Vagina (tissue), 2 donors: ENCODE measurements at regions not wholly inside any gene's neighbourhood (a gene's known extent, or its start where the extent isn't known, plus 50 kb on each side); places are given as distances from the start of the nearest gene placed in this dataset.

ENCODE experiments used
- DNase-seq, 2 donors: peaks; one replicate each; pipeline ENCODE4 v3.0.0-alpha.2; 2017; ENCODE audit errors: extremely low spot score in 2 of 2
- H3K27ac ChIP-seq: fragments of 200-600 bp; sonication (generic); one replicate; pipeline ENCODE4 v1.5.1; 2019
- H3K27me3 ChIP-seq: fragments of 200-600 bp; sonication (generic); one replicate; pipeline ENCODE4 v1.5.1; 2019
- H3K36me3 ChIP-seq, 2 donors: fragments of 200-600 bp; sonication (generic); one replicate each; pipeline ENCODE4 v1.5.1; 2017 to 2019
- H3K4me1 ChIP-seq: fragments of 200-600 bp; sonication (generic); one replicate; pipeline ENCODE4 v1.5.1; 2019
- H3K4me3 ChIP-seq, 2 donors: fragments of 200-600 bp; sonication (generic); 1 replicate in 1 of 2; 2 replicates in 1 of 2; pipeline ENCODE4 v1.5.1; 2016 to 2019
- H3K9me3 ChIP-seq: fragments of 200-600 bp; sonication (generic); one replicate; pipeline ENCODE4 v1.5.1; 2019
- CTCF ChIP-seq, 3 experiments: fragments of 450-650 bp in 2 of 3; fragments of 200-600 bp in 1 of 3; sonication (generic) in 1 of 3; IDR thresholded peaks; one replicate each; pipeline ENCODE4 v1.5.1; 2017 to 2019; ENCODE audit warnings: antibody characterized with exemption in 3 of 3, mild to moderate bottlenecking in 2 of 3, moderate library complexity in 2 of 3
- POLR2A ChIP-seq, 2 donors: fragments of 450-650 bp; IDR thresholded peaks; one replicate each; pipeline ENCODE4 v1.6.1; 2017; ENCODE audit warnings: antibody characterized with exemption in 2 of 2, mild to moderate bottlenecking in 2 of 2, moderate library complexity in 2 of 2
- POLR2AphosphoS5 ChIP-seq, 2 donors: sonication (generic); formaldehyde crosslinking; IDR thresholded peaks; one replicate each; pipeline ENCODE4 v1.9.0; 2017; ENCODE audit warnings: antibody characterized with exemption in 2 of 2, mild to moderate bottlenecking in 2 of 2, low read depth in 1 of 2; ENCODE audit not compliant: insufficient read depth in 1 of 2
- intact Hi-C: fragments of 100-400 bp; cut with DNase I; formaldehyde crosslinking; loops from one replicate; pipeline ENCODE4 v1.15.1; 2023

- no peak overlapping the region for H3K4me3 ChIP-seq
- H3K27me3 ChIP-seq: no peaks in the 10 kb centered on the region
- no peaks in the 10 kb centered on the region for H3K36me3 ChIP-seq
- DNase-seq: no peak
- TF ChIP-seq POLR2A (IDR thresholded peaks at IDR 0.05) (no peak), CTCF (IDR thresholded peaks at IDR 0.05) (no peak), POLR2AphosphoS5 (IDR thresholded peaks at IDR 0.05; ENCODE audit: insufficient read depth in 1 of 2, low read depth in 1 of 2) (no peak)
- H3K4me1 ChIP-seq: no peaks in the 10 kb centered on the region
- no peak overlapping the region for H3K27ac ChIP-seq
- no peaks in the 10 kb centered on the region for H3K9me3 ChIP-seq
- intact Hi-C loops: loop anchor here (5.0 kb wide), 1 partner anchor 355 kb away; no protein-coding TSS in a partner anchor
Observed at GRCh38 chr12:84492351-84492883, 420.2 kb downstream of the SLC6A15 start.

GRCh38 chr12:84484798-84485197 is 427.8 kb downstream of the SLC6A15 start:
- no peak overlapping the region for H3K4me3 ChIP-seq
- DNase-seq: no peak
- H3K27me3 ChIP-seq: no peaks in the 10 kb centered on the region
- no peaks in the 10 kb centered on the region for H3K9me3 ChIP-seq
- H3K36me3 ChIP-seq: no peaks in the 10 kb centered on the region
- intact Hi-C loops: no loop called here
- H3K27ac ChIP-seq: no peak overlapping the region
- TF ChIP-seq POLR2A (IDR thresholded peaks at IDR 0.05) (no peak), CTCF (IDR thresholded peaks at IDR 0.05) (no peak), POLR2AphosphoS5 (IDR thresholded peaks at IDR 0.05; ENCODE audit: insufficient read depth in 1 of 2, low read depth in 1 of 2) (no peak)
- no peaks in the 10 kb centered on the region for H3K4me1 ChIP-seq

GRCh38 chr12:84480803-84481202 is 431.8 kb downstream of the SLC6A15 start:
- no peaks in the 10 kb centered on the region for H3K4me1 ChIP-seq
- no peak overlapping the region for H3K27ac ChIP-seq
- TF ChIP-seq CTCF (IDR thresholded peaks at IDR 0.05): no peak
- TF ChIP-seq POLR2A (IDR thresholded peaks at IDR 0.05): no peak
- no peak for TF ChIP-seq POLR2AphosphoS5 (IDR thresholded peaks at IDR 0.05; ENCODE audit: insufficient read depth in 1 of 2, low read depth in 1 of 2)
- no peak overlapping the region for H3K4me3 ChIP-seq
- no peaks in the 10 kb centered on the region for H3K27me3 ChIP-seq
- H3K36me3 ChIP-seq: no peaks in the 10 kb centered on the region
- no peak for DNase-seq
- no peaks in the 10 kb centered on the region for H3K9me3 ChIP-seq
- intact Hi-C loops: no loop called here

GRCh38 chr12:84470361-84470760 is 442.2 kb downstream of the SLC6A15 start:
- no peak overlapping the region for H3K27ac ChIP-seq
- DNase-seq: no peak
- no peaks in the 10 kb centered on the region for H3K27me3 ChIP-seq
- no peak overlapping the region for H3K4me3 ChIP-seq
- TF ChIP-seq POLR2AphosphoS5 (IDR thresholded peaks at IDR 0.05; ENCODE audit: insufficient read depth in 1 of 2, low read depth in 1 of 2) (no peak), POLR2A (IDR thresholded peaks at IDR 0.05) (no peak), CTCF (IDR thresholded peaks at IDR 0.05) (no peak)
- H3K9me3 ChIP-seq: no peaks in the 10 kb centered on the region
- H3K4me1 ChIP-seq: no peaks in the 10 kb centered on the region
- intact Hi-C loops: no loop called here
- H3K36me3 ChIP-seq: no peaks in the 10 kb centered on the region

GRCh38 chr12:84464616-84465015 is 448.0 kb downstream of the SLC6A15 start:
- Histone ChIP-seq H3K27ac (no peak overlapping the region), H3K36me3 (no peaks in the 10 kb centered on the region), H3K4me3 (no peak overlapping the region), H3K9me3 (no peaks in the 10 kb centered on the region), H3K27me3 (no peaks in the 10 kb centered on the region), H3K4me1 (no peaks in the 10 kb centered on the region)
- TF ChIP-seq POLR2AphosphoS5 (IDR thresholded peaks at IDR 0.05; ENCODE audit: insufficient read depth in 1 of 2, low read depth in 1 of 2) (no peak), CTCF (IDR thresholded peaks at IDR 0.05) (no peak), POLR2A (IDR thresholded peaks at IDR 0.05) (no peak)
- DNase-seq: no peak
- intact Hi-C loops: loop anchor here (5.0 kb wide), 1 partner anchor 1892 kb away; no protein-coding TSS in a partner anchor
